CD4-positive, alpha-beta T cell treated with Interleukin-4 for 4 hours (primary cell): ENCODE measurements at regions not wholly inside any gene's neighbourhood (a gene's known extent, or its start where the extent isn't known, plus 50 kb on each side); places are given as distances from the start of the nearest gene placed in this dataset.

Experiments
- DNase-seq: peaks from one replicate; pipeline ENCODE4 v3.0.0-alpha.2; 2020

- no peak for DNase-seq
Observed at GRCh38 chr11:28566339-28567089, 458.3 kb downstream of the METTL15 start.

- DNase-seq, result no peak
Observed at GRCh38 chr11:28559492-28559891, 451.3 kb downstream of the METTL15 start.

DNA sequence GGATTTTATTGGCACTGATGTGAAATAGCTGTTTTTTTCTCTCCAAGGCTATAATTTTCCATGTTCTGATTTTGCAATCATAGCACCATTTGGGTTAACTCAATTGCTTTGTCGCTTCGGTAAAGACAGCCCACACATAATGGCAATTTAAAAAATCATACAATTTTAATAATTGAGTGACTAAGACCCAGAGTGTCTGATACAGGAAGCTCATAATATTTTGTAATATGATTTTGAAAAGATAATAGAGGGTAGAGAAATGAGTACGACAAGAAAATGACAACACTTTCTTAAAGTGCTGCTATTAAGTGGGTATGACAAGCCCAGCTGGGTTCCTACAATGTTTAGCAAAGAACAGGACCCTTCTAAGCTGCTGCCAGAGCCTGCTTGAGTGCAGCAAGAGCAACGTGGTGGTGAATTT lies 439.1 kb downstream of the METTL15 start:
- DNase-seq, result no peak

- DNase-seq, result no peak
Observed at GRCh38 chr11:28545536-28545935, 437.3 kb downstream of the METTL15 start.

DNA sequence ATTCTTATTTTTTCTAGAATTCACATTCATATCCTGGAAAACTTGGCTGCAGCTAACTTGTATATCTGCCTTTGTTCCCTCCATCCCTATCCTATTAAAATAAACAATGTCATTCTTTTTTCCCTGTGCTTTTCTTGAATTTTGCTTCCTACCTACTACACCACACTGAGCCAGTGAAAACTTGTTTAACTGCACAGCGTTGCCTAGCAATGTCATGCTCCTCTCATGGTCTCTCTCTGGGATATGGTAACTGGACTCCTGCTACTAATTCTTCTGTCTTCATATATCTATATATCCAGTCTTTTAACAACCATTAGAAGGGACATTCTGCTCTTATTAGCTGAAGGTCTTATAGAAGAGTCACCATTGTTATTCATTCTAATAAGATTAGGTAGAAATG lies 434.4 kb downstream of the METTL15 start:
- DNase-seq, result no peak

DNA sequence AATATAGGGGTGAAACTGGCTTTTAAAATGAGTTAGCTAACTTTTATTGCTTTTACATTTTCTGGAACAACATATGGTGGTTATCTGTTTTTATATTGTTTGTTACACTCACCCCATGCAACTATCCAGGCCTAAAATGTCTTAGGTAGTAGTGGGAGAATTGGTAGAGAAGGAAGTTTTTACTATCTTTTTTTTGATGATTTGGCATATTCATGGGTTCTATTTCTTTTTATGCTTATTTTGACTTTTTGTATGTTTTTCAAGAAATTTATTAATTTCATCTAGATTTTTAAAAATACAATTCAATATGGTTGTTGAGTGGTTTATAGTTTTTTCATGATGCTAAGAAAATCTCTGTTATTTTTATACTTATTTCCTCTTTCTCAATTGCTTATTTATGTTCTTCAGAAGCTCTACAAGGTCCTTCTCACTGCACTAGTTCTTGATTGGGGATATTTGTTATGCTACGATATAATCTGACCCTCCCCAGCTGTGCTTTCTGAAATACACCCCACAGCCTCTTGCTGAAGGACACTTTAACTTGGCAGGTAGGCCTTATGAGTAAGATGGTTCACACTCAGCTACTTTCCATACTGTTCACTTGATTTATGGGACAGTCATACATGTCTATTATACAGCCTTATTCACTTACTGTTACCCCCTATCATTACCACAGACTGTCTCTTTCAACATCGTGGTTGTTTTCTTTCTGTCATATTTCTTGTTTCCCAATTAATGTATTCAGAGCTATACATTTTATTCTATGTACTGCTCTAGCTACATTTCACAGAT lies 431.2 kb downstream of the METTL15 start:
- DNase-seq, result no peak

DNA sequence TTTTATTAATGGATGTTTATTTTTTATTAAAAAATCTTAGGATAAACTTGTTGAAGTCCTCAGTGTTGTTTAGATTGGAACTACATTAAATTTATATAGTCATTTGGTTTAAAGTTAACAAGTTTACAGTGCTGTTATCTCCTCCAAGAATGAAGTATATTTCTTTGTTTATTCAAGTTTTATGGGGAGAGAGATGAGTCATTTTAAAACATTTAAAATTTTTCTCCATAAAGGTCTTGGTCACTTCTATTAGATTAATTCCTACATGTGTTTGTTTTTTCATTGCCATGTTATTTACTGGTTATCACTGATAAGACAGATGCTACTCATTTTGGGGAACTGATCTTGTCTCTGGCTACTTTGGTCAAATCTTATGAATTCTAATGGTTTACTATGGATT lies 429.6 kb downstream of the METTL15 start:
- DNase-seq, result no peak

DNA sequence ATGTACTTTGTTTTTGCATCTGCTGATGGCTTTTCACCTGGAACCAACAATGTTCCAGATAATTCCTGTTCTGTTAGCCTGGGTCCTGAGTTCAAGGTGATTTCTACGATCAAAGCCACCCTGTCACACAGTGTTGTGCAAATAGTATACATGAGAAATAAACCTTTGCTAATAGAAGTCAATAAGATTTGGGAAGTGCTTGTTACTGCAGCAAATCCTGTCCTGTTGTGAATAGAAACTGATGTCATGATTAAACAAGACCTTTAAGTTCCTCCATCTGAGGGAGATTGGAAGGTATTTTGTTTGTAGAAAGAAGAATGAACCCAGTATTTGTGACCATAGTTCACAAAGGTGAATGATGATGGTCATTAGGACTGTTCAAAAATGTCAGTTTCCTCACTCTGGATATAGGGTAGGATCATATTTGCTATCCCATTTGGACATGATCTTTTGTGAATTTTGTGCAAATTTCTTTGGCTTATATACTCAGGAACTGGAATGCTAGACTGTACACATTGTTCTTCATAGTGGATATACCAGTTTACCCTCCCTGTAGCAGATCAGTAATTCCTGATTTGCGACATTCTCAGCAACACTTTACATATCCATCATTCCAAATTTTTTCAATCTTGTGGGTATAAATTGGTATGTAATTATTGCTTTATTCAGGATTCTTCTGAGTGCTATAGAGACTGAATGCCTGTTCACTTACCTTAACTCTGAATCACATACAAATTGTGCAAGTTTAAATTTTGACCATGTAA lies 428.5 kb downstream of the METTL15 start:
- no peak for DNase-seq

DNA sequence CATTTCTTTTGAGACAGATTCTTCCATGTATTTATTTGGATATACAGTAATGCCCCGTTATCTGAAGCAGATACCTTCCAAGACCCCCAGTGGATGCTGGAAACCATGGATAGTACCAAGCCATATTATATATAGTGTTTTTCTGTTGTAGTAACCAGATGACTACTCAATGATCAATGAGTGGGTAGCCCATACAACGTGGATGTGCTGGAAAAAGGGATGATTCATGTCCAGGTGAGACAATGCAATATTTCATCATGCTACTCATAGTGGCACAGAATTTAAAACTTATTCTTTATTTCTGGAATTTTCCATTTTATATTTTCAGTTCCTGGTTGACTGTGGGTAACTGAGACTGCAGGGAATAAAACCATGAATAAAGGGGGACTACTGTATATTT lies 427.5 kb downstream of the METTL15 start:
- DNase-seq, result no peak

DNA sequence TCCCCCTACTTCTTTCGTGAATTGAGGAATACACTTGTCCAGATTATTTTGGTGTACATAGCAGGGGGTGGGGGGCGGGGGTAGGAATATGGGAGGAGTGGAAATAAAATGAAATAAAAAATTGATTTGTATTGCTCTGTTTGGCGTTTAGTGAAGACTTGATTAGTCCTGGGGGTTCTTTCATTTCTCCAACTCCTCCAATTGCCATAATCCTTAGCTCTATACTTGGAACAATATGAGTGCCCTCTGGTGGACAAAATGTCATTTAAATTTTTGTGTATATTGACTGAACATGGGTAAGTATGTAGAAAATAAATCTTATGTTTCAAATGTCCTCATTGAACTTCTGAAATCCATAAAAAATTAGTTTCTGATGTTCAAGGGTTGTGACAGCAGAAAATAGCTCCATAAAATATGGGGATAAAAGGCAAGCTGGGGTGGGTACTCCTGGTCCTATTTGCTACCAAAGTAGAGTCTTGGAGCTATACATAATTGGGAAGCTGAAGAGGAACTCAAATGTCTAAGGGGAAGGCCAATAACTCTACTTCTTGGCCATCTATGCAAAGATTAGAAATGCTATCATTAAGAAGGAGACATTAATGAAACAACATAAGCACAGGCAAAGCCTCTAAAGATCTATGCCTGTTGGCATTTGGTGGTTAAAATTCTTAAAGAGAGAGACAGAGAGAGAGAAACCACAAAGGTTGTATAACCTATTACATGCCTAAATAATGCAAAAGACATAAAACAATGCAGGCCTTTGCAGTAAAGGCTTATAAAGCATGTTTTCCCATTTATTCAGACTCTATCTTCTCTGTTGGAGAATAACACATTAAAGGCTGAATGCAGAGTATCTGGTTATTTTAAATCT lies 421.6 kb downstream of the METTL15 start:
- DNase-seq, result no peak

GRCh38 chr11:28529046-28529445 lies 420.9 kb downstream of the METTL15 start:
- DNase-seq, result no peak

DNA sequence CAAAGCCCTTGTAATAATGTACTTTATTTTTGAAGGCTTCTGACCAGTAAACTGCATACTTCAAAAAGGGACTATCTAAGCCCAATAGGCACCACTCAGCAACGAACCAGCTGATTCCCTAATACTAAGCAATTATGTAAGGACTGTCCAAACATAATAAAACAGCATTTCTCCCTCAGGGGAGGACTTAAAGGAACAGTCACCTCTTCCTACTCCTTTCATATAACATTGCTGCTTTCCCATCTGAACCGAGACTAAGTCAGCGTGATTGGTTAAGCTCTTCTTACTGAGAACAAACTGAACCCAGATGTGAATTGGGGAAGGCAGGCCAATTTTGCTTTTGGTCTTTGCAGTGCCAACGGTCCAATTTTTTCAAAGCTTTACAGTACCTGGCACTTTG lies 420.0 kb downstream of the METTL15 start:
- no peak for DNase-seq

- DNase-seq, result no peak
Observed at GRCh38 chr11:28526406-28526751, 418.2 kb downstream of the METTL15 start.

DNA sequence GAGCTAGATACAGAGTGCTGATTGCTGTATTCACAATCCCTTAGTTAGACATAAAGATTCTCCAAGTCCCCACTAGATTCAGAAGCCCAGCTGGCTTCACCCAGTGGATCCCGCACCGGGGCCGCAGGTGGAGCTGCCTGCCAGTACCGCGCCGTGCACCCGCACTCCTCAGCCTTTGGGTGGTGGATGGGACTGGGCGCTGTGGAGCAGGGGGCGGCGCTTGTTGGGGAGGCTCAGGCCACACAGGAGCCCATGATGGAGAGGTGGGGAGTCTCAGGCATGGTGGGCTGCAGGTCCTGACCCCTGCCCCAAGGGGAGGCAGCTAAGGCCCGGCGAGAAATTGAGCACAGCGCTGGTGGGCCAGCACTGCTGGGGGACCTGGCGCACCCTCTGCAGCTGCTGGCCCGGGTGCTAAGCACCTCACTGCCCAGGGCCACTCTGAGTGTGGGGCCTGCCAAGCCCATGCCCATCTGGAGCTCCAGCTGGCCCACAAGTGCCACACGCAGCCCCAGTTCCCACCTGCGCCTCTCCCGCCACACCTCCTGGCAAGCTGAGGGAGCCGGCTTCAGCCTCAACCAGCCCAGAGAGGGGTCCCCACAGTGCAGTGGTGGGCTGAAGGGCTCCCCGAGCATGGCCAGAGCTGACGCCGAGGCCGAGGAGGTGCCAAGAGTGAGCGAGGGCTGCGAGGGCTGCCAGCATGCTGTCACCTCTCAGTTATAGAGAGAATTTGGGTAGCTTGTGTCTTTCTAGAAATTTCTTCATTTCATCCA lies 417.6 kb downstream of the METTL15 start:
- DNase-seq, result no peak

- DNase-seq, result no peak
Observed at GRCh38 chr11:28524098-28524497, 415.9 kb downstream of the METTL15 start.

DNA sequence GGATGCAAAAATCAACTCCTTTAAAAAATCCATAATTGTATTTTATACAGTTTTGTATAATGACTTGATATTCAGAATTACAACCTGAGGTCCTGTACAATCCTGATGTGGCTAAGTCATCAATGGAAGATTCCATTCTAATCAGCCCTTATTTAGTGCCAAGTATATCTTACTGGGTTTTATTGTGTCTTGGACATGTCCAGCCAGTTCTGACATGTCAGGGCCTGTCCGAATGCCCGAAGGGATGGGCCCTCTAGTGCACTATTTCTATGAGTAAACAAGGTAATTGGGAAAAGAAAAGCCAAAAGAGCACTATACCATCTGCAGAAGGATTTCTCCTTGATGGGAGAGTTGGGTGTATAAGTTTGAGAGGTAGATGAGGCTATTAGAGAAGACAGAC lies 412.9 kb downstream of the METTL15 start:
- DNase-seq, result no peak

GRCh38 chr11:28520291-28520690 lies 412.1 kb downstream of the METTL15 start:
- DNase-seq, result no peak

DNA sequence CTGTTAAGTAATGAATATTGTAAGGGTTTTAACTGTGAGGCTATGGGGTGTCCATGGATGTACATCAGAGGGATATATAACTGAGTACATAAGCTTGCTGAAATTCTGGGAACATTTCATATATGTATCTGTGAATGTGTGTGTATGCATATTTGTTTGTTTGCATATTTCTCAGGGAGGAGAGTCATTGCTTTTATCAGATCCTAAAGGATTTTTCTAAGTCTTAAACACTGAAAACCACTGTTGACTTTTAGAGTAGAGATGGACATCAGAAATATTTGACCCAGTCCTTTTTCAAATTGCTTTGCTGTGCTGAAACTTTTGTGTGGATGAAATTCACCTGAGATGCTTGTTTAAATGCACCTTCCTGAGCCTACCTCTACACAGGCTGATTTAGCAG lies 410.6 kb downstream of the METTL15 start:
- no peak for DNase-seq

DNA sequence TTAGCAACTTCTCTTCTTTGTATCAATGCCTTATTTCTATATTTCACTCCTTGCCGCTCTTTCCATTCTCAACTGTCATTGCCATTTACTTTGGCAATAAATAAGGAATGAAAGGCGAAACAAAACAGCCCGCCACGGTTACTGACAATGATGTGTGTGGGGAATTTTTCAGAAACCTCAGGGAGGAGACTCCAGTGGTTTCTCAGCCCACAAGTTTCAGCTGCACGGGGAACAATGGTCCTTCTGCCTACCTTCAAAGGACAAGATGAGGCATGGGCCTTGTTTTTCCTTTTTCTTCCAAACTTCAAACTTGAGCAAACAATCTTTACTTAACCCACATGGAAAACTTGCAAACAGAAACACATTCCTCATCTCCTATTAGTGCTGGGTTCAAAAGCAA lies 409.4 kb downstream of the METTL15 start:
- DNase-seq, result no peak

DNA sequence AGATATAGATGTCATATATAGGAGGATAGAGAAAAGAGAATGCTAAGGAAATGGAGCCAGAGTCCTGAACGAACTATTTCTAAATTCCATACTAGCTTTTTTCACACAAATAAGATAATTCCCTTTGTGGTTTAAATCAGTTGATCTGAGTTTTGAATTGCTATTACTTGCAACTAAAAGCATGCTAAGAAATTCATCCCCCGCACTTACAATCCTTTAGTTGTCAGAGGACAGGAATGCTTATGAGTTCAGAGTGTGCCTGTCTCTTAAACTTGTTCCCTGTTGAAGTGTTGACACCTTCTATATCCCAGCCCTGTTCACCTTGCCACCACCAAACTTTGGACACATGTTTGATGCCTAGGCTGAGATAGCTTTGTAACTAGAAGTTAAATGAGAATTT lies 406.2 kb downstream of the METTL15 start:
- no peak for DNase-seq

GRCh38 chr11:28512143-28512756 lies 404.1 kb downstream of the METTL15 start:
- DNase-seq, result no peak

GRCh38 chr11:28505232-28505631 lies 397.0 kb downstream of the METTL15 start:
- no peak for DNase-seq
